MM.1S (cell line): ENCODE measurements at regions not wholly inside any gene's neighbourhood (a gene's known extent, or its start where the extent isn't known, plus 50 kb on each side); places are given as distances from the start of the nearest gene placed in this dataset.

ENCODE experiments used
- DNase-seq: peaks from one replicate; pipeline ENCODE4 v3.0.0-alpha.2; 2015
- H2AFZ ChIP-seq: fragments of 300-600 bp; sonication (generic); 2 replicates; pipeline ENCODE4 v1.6.0; 2016; ENCODE audit warnings: antibody characterized with exemption, low read length
- H3F3A ChIP-seq: fragments of 300-600 bp; sonication (generic); 2 replicates; pipeline ENCODE4 v1.6.1; 2016; ENCODE audit warnings: mild to moderate bottlenecking, antibody characterized with exemption, low read length, moderate library complexity, mixed read lengths; ENCODE audit not compliant: insufficient read depth
- H3K27ac ChIP-seq: fragments of 300-600 bp; sonication (generic); 2 replicates; pipeline ENCODE4 v1.5.1; 2016; ENCODE audit warnings: mild to moderate bottlenecking, low read length
- H3K27me3 ChIP-seq: fragments of 300-600 bp; sonication (generic); replicated peaks from 2 replicates; pipeline ENCODE4 v1.6.0; 2016; ENCODE audit warnings: low read length; ENCODE audit not compliant: insufficient read depth
- H3K36me3 ChIP-seq: fragments of 300-600 bp; sonication (generic); replicated peaks from 2 replicates; pipeline ENCODE4 v1.6.1; 2016; ENCODE audit warnings: mild to moderate bottlenecking, low read length, mixed read lengths; ENCODE audit not compliant: insufficient read depth
- H3K4me1 ChIP-seq: fragments of 300-600 bp; sonication (generic); 2 replicates; pipeline ENCODE4 v1.6.1; 2016; ENCODE audit warnings: low read length, mixed read lengths
- H3K4me2 ChIP-seq: fragments of 300-600 bp; sonication (generic); 2 replicates; pipeline ENCODE4 v1.6.0; 2016; ENCODE audit warnings: low read depth, low read length
- H3K4me3 ChIP-seq: fragments of 300-600 bp; sonication (generic); 2 replicates; pipeline ENCODE4 v1.5.1; 2016; ENCODE audit warnings: low read length, mixed read lengths
- H3K79me2 ChIP-seq: fragments of 300-600 bp; sonication (generic); 2 replicates; pipeline ENCODE4 v1.6.1; 2016; ENCODE audit warnings: mixed run types, low read length, mixed read lengths
- H3K9ac ChIP-seq: fragments of 300-600 bp; sonication (generic); 2 replicates; pipeline ENCODE4 v1.6.1; 2016; ENCODE audit warnings: low read length, mixed read lengths
- H3K9me2 ChIP-seq: fragments of 300-600 bp; sonication (generic); replicated peaks from 2 replicates; pipeline ENCODE4 v1.6.1; 2016; ENCODE audit warnings: mild to moderate bottlenecking, low read length, mixed read lengths; ENCODE audit not compliant: insufficient read depth
- H3K9me3 ChIP-seq: fragments of 300-600 bp; sonication (generic); replicated peaks from 2 replicates; pipeline ENCODE4 v1.6.1; 2016; ENCODE audit warnings: mild to moderate bottlenecking, low read length, mixed read lengths; ENCODE audit not compliant: insufficient read depth
- H4K20me1 ChIP-seq: fragments of 300-600 bp; sonication (generic); 2 replicates; pipeline ENCODE4 v1.6.1; 2016; ENCODE audit warnings: mild to moderate bottlenecking, low read length, moderate library complexity, mixed read lengths; ENCODE audit not compliant: insufficient read depth
- EZH2 ChIP-seq: fragments of 300-600 bp; sonication (generic); optimal IDR thresholded peaks from 2 replicates; pipeline ENCODE3; 2017; ENCODE audit warnings: low read depth, mild to moderate bottlenecking, antibody characterized with exemption, low read length, mixed read lengths
- EZH2phosphoT487 ChIP-seq: fragments of 300-600 bp; sonication (generic); IDR thresholded peaks from 2 replicates; pipeline ENCODE4 v1.6.1; 2018; ENCODE audit warnings: antibody characterized with exemption, low read length
- TF ChIP-seq, protein P1 (sequence below): fragments of 300-600 bp; sonication (generic); IDR thresholded peaks from 2 replicates; pipeline ENCODE4 v1.5.1; 2016; ENCODE audit warnings: antibody characterized with exemption, low read length, mixed read lengths

DNA sequence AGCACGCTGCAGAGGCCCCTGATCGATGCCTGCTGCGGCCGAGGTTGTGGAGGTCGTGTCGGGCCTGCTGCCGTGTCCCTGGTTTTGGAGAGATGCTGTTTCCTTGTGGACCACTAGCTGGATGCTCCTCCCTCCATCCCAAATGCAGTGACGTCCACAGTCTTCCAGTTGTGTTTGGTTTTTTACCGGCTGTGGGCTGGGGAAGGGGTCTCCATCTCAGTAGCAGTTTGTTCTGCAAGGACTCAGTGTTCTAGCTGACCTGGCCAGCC lies 143.0 kb upstream of the SHH start:
- Histone ChIP-seq H3K79me2 (no peaks in the 10 kb centered on the region), H3K9ac (no peak overlapping the region), H2AFZ (no peak overlapping the region), H3K9me2 (no peaks in the 10 kb centered on the region), H3K9me3 (no peaks in the 10 kb centered on the region), H4K20me1 (no peaks in the 10 kb centered on the region), H3K27me3 (peaks cover 53% of the 10 kb centered on the region), H3K27ac (no peak overlapping the region), H3K4me2 (no peak overlapping the region), H3K4me3 (no peak overlapping the region), H3K36me3 (no peaks in the 10 kb centered on the region), H3F3A (no peaks in the 10 kb centered on the region), H3K4me1 (no peaks in the 10 kb centered on the region)
- DNase-seq: no peak
- TF ChIP-seq, protein P1, sequence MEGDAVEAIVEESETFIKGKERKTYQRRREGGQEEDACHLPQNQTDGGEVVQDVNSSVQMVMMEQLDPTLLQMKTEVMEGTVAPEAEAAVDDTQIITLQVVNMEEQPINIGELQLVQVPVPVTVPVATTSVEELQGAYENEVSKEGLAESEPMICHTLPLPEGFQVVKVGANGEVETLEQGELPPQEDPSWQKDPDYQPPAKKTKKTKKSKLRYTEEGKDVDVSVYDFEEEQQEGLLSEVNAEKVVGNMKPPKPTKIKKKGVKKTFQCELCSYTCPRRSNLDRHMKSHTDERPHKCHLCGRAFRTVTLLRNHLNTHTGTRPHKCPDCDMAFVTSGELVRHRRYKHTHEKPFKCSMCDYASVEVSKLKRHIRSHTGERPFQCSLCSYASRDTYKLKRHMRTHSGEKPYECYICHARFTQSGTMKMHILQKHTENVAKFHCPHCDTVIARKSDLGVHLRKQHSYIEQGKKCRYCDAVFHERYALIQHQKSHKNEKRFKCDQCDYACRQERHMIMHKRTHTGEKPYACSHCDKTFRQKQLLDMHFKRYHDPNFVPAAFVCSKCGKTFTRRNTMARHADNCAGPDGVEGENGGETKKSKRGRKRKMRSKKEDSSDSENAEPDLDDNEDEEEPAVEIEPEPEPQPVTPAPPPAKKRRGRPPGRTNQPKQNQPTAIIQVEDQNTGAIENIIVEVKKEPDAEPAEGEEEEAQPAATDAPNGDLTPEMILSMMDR: no peak
- TF ChIP-seq EZH2: no peak
- TF ChIP-seq EZH2phosphoT487: no peak

DNA sequence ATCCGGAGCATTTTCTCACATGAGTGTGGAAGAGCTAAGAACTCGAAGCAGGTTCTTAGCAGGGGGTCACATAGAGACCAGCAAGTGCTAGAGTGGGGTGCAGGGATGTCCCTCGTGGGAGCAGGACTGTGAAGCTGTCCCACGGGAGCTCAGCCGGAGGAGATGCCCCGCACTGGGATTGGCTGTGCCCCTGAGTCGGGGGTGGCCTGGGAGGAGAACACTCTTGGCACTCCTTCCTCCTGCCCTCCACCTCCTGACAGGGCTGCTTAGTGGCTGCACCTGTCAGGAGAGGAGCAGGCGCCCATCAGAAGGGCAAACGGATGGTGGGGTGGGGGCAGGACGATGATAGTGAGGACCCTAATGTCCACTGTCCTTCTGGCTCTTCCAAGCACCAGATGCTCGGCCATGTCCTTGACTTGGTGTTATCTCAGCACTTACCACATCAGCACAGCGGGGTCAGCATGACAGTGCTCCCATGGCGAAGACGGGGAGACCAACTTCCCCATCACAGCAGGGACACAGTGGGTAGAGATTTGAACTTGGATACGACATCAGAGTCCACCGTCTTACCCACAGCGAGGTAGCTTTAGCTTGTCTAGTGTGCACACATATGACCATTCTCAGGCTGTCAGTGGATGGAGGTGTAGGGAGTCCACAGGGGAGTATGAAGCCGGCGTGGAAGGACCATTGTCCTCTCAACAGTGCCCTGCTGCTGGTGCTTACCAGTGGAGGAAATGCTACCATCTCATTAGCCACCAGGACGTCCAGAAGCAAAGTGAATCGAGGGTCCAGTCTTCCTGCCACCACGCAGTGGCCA lies 142.5 kb upstream of the SHH start:
- Histone ChIP-seq H3K27ac (no peak overlapping the region), H3K79me2 (no peaks in the 10 kb centered on the region), H3K4me2 (no peak overlapping the region), H3K4me1 (no peaks in the 10 kb centered on the region), H4K20me1 (no peaks in the 10 kb centered on the region), H3K9me3 (no peaks in the 10 kb centered on the region), H3K9me2 (no peaks in the 10 kb centered on the region), H2AFZ (no peak overlapping the region), H3K27me3 (peaks cover 58% of the 10 kb centered on the region), H3K36me3 (no peaks in the 10 kb centered on the region), H3K4me3 (no peak overlapping the region), H3K9ac (no peak overlapping the region), H3F3A (no peaks in the 10 kb centered on the region)
- TF ChIP-seq, protein P1: no peak
- TF ChIP-seq EZH2 (no peak), EZH2phosphoT487 (no peak)
- no peak for DNase-seq

DNA sequence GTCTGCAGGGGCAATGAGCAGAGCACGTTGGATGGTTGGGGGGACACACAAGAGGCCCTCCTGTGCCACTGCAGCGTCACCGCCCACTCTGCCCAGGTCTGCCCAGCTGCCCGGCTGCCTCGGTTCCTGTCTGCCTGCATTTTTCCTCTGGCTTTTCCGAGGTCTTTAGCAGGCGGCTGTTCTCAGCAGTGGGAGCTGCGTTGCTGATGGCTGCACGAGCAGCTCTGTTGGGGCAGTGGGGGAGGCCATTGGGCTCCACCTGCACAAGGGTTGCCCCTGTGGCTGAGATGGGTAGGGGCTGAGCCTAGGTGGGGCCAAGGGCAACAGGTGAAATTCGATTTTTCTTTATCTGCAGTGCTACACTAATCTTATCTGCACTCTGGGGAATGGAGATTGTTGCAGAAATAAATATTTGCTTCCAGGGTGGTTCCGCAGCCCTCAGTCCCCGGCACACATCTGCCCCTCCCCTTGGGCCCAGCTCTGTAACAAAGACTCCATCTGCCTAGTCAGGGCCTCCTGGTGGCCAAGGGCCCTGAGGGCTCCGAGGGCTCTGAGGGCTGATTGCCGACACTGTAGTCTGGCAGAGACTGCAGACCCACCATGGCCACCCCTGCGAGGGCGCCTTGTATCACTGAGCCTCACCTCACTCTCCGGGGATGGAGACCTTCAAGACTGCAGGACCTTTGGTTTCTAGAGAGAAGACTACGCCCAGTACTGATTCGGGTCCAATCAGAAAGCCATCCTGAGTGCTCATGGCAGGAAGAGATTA lies 141.7 kb upstream of the SHH start:
- Histone ChIP-seq H3F3A (no peaks in the 10 kb centered on the region), H3K9me3 (no peaks in the 10 kb centered on the region), H2AFZ (no peak overlapping the region), H3K27ac (no peak overlapping the region), H3K4me2 (no peak overlapping the region), H4K20me1 (no peaks in the 10 kb centered on the region), H3K79me2 (no peaks in the 10 kb centered on the region), H3K4me1 (no peaks in the 10 kb centered on the region), H3K9ac (no peak overlapping the region), H3K36me3 (no peaks in the 10 kb centered on the region), H3K27me3 (peaks cover 66% of the 10 kb centered on the region), H3K9me2 (no peaks in the 10 kb centered on the region), H3K4me3 (no peak overlapping the region)
- DNase-seq: no peak
- TF ChIP-seq EZH2 (no peak), EZH2phosphoT487 (no peak)
- TF ChIP-seq, protein P1: no peak
